ENCODE measurements at regions not wholly inside any gene's neighbourhood (a gene's known extent, or its start where the extent isn't known, plus 50 kb on each side); places are given as distances from the start of the nearest gene placed in this dataset.

- no peak for TF ChIP-seq CTCF (IDR thresholded peaks at IDR 0.05)
- no peak for TF ChIP-seq POLR2A (IDR thresholded peaks at IDR 0.05)
Measured at GRCh38 chr11:134751766-134752165, 339.7 kb upstream of the B3GAT1 start.

All from adrenal gland (tissue), 5 donors.